Epithelial cell of esophagus (primary cell): ENCODE measurements at regions not wholly inside any gene's neighbourhood (a gene's known extent, or its start where the extent isn't known, plus 50 kb on each side); places are given as distances from the start of the nearest gene placed in this dataset.
A peak's percentile ranks its signal among the peaks of the same experiment; 100 is the strongest.

Source experiments
- DNase-seq: peaks from one replicate; pipeline ENCODE4 v3.0.0; 2010; ENCODE audit warnings: low read depth
- H3K4me3 ChIP-seq: 2 replicates; pipeline ENCODE4 v1.5.1; 2011; ENCODE audit warnings: mild to moderate bottlenecking, low read length, control low read depth
- CTCF ChIP-seq: IDR thresholded peaks from 2 replicates; pipeline ENCODE4 v1.5.1; 2011; ENCODE audit warnings: low read depth, mild to moderate bottlenecking, low read length, control low read depth, inconsistent platforms; ENCODE audit not compliant: insufficient read depth; ENCODE audit errors: missing control alignments

- H3K4me3 ChIP-seq, result no peak overlapping the region
- DNase-seq, result no peak
- no peak for TF ChIP-seq CTCF
Observed at GRCh38 chr5:148922606-148923005, 96.2 kb downstream of the ADRB2 start.

GRCh38 chr5:148923023-148923422 lies 96.6 kb downstream of the ADRB2 start:
- no peak overlapping the region for H3K4me3 ChIP-seq
- DNase-seq, result no peak
- TF ChIP-seq CTCF, result no peak

GRCh38 chr5:148924817-148925216 lies 98.4 kb downstream of the ADRB2 start:
- TF ChIP-seq CTCF, result no peak

GRCh38 chr5:148926207-148926606 lies 99.8 kb downstream of the ADRB2 start:
- no peak overlapping the region for H3K4me3 ChIP-seq
- no peak for TF ChIP-seq CTCF
- DNase-seq, result no peak

More at GRCh38 chr5:148924817-148925216, 98.4 kb downstream of the ADRB2 start:
- H3K4me3 ChIP-seq, result no peak overlapping the region
- peak; percentile 70 for DNase-seq

- H3K4me3 ChIP-seq, result no peak overlapping the region
- TF ChIP-seq CTCF, result no peak
- DNase-seq, result no peak
Observed at GRCh38 chr5:148927307-148927946, 101.0 kb downstream of the ADRB2 start.

- TF ChIP-seq CTCF, result no peak
Observed at GRCh38 chr5:148928141-148928540, 101.7 kb downstream of the ADRB2 start.

GRCh38 chr5:148931453-148932057 lies 105.1 kb downstream of the ADRB2 start:
- no peak overlapping the region for H3K4me3 ChIP-seq
- no peak for TF ChIP-seq CTCF
- DNase-seq, result no peak

More at GRCh38 chr5:148928141-148928540, 101.7 kb downstream of the ADRB2 start:
- H3K4me3 ChIP-seq, result no peak overlapping the region
- DNase-seq, result peak; percentile 45
